Hematopoietic multipotent progenitor cell treated with erythropoietin and hydrocortisone succinate and interleukin-3 and kit ligand, for 17 days (in vitro differentiated cells): ENCODE measurements at regions not wholly inside any gene's neighbourhood (a gene's known extent, or its start where the extent isn't known, plus 50 kb on each side); places are given as distances from the start of the nearest gene placed in this dataset.

Experiments used
- DNase-seq: peaks from one replicate; pipeline ENCODE4 v3.0.0-alpha.2; 2015; ENCODE audit warnings: low spot score

DNA sequence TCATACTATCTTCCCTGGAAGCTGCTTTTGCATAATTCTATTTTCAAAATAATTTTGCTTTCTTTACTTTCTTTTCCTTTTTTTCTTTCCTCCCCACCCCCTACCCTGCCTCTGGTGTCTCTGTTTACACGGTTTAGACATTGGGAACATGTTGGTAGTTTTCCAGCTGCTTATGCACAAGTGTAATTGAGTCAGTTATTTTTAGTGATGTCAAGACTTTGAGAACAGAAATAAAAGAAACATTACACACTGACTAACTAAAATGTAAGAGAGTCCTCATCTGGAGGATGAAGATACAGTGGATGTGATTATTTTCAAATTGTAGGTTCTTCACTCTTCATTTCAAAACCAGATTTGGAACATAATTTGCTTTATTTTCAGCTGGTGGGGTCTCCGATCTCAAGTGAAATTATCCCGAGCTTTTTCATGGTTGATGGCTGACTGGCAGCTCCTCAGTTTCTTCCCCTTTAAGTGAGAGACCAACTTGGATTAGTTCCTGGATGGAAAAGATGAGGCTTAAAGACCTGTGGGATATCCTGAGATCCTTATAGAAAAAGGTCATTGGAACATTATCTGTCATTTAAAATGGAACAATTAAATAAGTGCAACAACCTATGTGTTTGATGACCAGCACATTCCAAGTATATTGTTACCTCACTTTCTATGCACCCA lies 154.4 kb upstream of the ZNF462 start:
- no peak for DNase-seq

DNA sequence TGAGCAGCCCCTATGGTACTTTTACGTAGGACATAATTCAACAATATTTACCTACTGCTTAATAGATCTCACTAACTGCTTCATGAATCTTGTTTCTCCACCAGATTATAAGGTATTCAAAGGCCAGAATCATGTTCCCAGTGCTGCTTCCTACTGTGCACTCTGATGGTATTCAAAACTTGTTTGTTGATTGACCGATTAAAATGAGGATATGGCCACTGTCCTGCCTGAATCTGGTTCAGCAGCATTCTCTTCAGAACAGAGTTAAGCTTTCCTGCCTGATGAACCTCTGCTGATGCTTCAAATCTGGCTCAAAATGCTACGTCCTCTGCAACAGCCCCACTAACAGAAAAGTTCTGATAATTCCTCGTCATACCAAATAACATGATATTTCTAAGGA lies 150.7 kb upstream of the ZNF462 start:
- no peak for DNase-seq

DNA sequence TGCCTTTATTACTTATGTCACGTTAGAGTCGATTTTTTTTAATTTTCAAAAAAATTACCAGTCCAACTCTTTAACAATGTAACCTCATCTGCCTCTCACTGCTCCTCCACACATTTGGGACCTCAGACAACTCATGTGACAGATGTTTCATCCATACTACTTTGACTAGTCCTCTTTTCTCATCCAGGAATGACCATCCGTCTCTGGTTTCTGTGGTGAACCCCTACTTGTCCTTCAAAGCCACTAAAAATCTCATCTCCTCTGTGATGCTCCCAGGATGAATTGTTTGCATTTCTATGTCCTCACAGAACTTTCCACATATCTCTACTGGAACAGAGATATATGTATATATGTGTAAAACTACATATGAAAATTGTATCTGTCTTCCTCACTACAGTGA lies 149.8 kb upstream of the ZNF462 start:
- no peak for DNase-seq

DNA sequence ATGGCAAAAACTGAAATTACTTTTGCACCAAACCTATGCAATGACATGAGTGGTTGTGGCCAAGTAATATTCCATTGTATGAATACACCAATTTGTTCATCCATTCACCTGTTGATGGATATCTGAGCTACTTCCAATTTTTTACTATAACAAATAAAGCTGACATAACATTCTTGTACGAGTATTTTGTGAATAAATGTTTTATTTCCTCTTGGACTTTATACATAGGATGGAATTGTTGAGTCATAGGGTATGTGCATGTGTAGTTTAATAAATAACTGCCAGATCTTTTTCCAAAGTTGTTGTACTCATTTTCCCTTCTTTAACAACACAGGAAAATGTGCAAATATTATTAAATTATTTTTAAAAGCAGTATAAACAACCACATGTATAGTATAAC lies 146.1 kb upstream of the ZNF462 start:
- DNase-seq = no peak

DNA sequence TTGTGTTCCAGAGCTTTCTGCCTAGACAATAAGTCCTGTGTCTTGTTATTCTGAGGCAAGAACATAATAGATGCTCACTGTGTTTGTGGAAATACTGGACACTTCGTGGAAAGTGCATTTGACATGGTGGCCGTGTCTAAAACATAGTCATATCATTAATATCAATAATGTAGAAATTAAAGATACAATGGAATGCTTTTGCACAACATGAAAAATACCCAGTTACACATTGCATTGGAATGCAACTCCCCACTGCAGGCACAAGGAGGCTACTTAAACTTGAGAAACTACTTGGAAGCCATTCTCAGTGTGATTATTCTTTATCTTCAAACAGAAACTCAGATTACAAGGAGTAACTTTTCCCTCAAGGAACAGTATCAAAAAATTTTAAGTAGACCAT lies 145.3 kb upstream of the ZNF462 start:
- DNase-seq = no peak

DNA sequence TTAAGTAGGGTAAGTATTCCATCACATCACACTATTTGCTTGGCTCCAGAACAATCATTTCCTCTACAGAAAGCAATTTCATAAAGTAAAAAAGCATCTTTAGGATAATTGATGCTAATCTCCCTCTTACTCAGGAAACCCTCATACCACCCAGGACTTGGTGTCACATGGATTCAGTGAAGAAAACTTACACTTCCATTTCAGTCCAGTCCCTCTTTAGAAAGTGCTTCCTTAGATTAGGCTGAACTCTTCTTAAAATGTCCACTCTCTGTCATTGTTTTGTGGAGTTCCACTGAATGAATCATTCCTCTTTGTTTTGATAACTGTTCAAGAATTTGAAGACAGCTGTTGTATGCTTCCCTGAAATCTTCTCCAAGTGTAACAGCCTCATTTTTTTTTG lies 144.0 kb upstream of the ZNF462 start:
- no peak for DNase-seq

DNA sequence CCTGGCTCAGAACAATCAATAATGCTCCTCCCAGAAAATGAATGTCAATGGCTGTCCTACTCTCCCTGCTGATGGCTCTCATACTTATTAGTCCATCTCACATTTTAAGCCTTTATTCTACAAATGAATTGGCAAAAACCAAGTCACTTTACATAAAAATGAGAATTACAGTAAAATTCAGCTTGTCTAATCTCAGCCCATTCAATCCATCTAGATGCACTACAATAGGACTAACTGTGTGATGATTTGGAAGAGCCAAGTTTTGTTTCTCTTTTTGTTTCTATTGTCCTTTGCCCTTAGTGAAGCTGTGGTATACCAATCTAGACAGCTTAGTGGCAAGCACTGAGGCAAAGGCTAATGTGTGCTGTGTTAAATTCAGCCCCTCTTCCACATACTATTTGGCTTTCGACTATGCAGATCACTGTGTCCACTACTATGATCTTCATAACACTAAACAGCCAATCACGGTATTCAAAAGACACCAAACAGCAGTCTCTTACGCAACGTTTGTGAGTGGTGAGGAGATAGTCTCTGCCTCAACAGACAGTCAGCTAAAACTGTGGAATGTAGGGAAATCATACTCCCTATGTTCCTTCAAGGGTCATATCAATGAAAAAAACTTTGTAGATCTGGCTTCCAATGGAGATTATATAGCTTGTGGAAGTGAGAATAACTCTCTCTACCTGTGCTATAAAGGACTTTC lies 140.8 kb upstream of the ZNF462 start:
- no peak for DNase-seq

DNA sequence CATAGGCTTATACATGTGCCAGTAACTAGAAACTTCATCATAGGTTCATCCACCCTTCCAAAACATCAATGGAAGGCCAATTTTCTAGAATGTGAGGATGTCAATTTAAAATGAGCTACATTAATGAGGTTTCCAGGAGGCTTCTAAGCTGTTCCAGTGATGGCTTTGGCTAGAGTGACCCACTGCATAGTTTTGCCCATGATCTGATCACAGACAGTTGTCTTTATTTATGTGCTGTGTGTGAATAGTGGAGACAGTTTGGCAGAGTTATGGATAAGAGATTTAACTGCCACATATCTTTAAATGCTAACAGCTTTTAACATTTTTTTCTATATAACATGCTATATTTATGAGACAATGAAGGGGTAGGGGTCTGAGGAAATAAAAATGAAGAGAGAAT lies 139.0 kb upstream of the ZNF462 start:
- no peak for DNase-seq

DNA sequence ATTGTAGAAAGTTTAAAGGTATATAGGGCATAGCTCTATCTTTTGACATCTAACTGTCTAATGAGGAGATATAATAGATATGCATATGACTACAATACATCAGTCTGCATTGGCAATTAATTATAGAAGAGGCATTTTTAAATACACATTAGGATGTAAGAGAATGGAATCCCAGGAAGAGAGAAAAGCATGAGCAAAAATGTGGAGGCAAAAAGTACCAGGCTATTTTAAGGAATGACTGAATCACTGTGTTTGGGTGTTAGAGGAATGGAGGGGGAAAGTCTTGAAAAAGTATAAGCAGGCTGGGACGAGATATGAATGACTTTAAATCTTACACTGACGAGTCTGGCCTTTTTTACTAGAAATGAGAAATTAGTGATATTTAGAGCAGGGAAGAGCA lies 138.4 kb upstream of the ZNF462 start:
- no peak for DNase-seq

DNA sequence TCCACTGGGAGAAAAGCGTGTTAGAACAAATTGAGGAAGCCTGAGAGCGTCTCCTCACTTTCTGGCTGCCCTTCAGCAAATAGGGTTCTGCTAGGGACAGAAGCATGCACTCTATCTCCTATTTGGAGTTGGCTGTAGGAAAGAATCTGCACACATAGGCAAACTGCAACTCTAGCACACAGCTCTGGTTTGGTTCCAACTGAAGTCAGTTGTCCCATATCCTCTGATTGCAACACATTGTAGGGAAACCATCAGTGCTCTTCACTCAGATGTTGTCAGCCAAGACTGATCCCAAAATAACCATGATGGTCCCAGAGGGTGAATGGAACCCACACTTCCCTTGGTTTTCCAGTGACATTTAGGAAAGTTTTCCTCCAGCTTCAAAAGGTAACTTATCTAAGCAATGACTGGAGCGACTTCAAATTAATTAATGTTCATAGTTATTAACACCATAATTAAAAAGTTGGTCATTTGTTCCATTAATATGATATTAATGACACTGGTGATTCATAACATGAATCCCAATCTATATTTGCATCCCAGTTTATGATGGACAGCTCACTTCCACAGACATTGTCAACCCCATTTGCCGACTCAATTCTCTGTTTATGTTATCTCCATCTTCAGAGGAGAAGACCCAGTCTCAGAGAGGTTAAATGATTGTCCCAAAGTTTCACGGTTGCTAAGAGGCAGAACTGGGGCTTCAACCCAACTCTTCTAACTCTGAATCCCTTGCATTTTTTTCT lies 136.7 kb upstream of the ZNF462 start:
- DNase-seq = no peak

DNA sequence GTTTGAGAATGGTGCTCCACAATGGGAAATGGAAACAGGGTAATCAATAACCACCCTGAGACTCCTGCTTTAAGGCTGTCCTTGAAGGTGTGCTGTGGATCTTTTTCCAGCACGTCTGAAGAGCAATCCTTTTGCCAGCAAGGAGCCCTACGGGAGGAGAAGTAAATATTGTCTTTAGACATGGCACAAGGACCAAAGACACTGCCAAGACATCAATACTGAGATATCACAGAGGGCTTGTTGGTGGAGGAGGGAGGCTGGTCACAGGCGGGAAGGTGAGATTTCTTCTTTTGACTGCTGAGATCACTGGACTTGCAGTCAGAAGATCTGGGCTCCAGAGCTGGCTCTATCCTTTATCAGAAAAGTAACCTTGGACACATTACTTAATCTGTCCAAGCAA lies 135.0 kb upstream of the ZNF462 start:
- DNase-seq = no peak

DNA sequence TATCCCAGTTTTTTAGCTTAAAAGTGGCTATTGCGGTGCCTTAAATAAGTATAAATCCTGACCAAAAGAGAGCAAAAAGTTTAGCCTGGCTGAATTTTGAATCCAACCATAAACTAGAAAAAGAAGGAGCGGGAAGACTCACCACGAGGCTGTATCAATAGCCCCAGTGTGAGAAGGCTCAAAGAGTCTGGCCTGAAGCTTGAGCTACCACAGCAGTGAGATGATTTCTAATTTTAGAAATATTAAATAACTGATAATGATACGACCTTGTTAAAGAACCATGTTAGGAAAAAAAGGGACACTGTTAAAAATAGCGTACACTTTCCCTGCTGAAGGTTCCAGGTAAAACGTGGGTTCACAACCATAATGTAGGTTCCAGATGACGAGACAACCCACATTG lies 134.1 kb upstream of the ZNF462 start:
- no peak for DNase-seq

DNA sequence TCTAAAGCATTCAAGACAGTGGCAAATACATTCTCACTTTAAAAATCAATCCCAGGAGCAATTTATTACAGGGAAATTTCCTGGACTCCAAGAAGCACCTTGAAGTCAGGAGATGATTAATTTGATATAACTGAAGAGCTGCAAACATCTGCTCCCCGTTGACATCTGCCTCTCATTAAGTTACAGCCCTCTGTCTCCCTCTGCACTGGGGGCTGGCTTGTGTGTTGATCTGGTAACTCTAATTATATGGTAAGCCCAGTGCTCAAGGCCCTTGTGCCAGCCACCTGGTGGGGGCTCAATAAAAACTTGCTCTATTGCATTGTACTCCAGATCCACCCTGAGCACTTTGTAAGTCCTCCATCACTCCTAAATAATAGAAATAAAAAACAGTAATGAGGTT lies 131.1 kb upstream of the ZNF462 start:
- no peak for DNase-seq

DNA sequence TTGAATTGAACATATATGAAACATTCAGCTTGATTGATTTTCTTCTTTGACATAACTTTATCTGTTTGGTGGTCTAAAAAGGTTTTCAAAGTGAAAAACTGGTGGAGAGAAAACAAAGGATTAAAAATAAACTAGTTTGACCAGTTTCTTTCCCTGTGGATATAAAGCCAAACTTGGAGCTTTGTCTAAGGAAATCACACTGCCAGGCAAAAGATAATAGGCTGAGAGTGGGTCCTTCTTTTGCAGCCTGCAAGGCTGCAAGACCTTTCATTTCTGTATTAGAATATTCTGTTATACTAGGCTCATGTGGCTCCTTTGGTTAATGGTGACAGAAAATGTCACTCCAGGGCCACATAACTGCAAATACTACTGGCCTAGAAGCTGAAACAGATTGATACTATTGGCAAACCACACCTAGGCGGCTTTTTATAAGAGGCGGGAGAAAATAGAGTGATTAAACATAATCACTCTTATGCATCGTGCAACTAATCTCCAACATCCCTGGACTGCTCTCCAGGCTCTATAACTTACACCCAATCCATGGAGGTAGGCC lies 129.1 kb upstream of the ZNF462 start:
- DNase-seq = no peak

DNA sequence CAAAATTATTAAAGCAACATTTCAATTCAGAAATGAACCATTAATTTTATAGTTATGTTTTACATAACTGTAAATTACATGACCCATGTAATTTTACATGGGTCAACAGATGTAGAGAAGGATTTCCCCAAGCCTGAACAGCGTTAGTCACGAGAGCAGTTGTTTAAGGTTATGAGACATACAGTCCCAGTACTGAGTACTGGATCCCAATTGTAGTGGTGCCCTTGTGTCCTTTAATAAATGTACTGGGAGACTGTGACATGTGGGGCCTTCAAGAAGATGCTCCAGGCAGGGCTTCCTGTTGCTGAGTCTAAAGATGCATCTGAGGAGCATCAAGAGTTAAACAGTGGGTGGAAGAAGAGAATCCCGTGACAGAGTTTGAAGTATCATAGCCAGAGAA lies 125.5 kb upstream of the ZNF462 start:
- no peak for DNase-seq

DNA sequence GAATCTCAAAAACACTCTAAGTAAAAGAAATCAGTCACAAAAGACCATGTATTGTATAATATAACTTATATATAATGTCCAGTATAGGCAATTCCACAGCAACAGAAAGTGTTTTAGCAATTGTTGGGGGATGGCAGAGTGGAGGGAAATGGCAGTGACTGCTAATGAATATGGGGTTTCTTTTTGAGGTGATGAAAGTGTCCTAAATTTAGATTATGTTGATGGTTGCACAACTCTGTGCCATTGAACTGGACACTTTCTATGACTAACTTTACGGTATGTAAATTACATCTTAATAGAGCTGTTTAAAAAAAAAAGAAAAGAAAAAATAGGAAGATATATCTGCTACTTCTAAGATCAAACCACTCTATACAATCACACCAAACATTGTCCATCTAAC lies 124.9 kb upstream of the ZNF462 start:
- DNase-seq = no peak

DNA sequence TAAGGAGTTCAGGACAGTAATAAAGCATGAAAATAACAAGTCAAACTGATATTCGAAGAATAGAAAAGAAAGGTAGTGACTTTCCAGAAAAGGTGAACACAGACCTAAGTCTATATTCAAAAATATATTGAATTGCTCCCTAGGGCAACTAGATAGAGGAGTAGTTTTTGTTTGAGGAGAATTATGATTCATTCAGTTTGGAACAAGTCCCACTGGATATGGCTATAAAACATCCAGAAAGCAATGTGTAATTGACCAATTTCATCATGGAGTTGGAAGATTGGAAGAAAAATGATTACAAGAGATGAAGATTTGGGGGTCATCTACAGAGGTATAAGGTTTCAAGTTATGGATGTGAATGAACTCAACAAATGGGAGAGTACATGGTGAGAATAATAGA lies 117.5 kb upstream of the ZNF462 start:
- DNase-seq = no peak

DNA sequence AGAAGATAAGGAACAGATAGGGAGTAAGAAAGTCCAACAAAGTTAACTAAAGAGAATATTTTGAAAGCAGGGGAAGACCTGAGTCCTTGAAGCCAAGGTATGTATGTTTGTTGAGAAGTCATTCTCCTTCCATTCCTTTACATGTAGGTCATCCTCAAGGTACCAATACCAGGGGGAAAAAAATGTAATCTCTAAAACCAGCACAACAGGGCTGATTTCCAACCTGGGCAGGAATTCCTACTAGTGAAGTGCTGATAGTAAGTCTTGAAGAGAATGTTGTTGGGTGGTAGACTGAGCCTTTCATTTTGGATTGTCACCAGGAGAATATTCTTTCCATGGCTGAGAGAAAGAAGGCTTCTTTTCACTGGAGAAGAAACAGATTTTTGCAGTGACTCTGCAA lies 117.1 kb upstream of the ZNF462 start:
- no peak for DNase-seq

DNA sequence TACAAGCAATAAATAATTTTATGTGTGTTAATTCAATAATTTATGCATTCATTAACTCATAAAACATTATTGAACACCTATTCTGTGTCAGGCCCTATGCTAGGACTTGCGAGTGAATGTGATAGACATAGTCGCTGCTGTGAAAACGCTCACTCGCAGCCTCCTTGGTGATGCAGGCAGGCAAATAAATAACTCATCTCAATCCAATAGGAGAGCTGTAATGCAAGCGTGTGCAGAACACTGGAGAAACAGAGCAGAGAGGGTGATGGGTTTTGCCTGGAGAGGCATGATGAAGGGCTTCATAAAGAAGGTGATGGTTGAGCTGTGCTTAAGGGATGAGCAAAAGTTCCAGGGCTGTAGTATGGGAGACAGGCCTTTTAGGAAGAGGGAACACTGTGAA lies 111.3 kb upstream of the ZNF462 start:
- no peak for DNase-seq

DNA sequence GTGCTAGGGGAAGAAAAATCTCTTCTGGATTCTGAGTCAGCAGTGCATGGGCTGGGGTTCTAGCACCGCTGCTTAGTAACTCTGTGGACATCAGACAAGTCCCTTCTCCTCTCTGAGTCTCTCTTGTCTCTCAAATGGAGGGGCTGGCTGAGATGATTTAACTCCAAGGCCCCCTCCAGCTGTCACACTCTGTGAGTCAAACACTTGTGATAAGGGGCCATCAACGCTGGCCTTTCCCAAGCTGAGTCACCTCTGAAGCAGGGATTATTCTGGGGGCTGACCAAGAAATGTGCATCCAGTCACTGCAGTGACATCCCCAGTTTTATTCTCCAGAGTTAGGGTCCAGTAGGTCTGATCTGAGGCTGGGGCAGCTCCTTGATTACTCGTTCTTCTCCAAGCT lies 110.4 kb upstream of the ZNF462 start:
- DNase-seq = no peak

DNA sequence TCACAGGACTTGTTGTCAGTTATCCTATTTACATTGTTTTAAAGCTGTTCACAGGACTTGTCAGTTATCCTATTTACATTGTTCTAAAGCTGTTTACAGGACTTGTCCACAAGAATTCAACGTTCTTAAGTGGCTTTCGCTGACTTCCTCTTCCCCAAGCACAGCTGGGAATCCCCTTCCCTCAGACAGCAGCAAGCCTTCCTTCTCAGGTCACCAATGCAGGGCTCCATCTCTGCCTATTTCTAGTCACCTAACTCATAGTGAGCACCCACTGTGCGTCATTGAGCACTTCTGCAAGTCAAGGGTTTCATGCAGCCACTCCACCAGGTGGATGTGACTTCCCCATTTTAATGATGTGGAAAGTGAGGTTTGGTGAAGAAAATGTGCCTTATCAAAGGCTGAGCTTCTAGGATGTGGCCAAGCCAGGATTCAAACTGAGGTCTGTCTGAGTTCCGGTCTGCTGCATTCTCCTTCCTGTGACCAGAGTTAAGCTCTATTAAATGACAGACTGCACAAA lies 109.8 kb upstream of the ZNF462 start:
- DNase-seq = no peak

DNA sequence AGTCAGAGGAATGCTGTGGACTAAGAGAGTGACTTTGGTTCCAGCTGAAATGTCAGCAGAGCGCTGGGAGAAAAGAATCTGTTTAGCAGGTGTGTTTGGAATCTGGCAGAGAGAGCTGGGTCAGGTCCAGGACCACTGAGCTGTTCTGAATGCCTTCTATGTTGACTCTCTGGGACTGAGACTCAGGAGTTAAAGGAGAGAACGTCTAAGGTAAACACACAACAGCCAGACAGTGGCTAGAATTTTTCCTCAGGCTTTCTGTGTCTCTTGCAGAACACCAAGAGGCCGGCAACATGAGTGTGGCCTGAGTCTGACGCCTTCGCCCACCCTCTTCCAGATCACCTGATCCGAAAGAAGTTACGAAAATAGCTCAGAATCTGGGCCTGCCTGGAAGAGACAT lies 107.2 kb upstream of the ZNF462 start:
- no peak for DNase-seq

DNA sequence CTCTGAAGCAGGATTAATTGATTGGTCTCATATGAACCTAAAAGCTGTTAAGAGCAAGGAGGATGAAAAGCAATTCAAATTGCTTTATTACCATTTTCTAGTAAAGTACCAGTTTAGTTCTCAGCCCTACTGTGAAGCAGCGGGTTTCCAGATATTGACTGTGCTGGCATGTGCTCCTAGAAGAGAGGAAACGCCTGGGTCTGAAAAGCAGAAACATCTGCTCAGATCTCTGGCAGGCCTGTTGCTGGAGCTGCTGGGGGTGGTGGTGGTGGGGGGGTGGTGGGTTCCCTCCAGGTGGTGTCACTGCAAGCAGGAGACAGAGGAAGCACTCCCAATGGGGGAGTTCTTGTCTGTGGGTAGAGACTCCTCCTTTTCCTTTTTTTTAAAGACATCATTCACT lies 105.5 kb upstream of the ZNF462 start:
- DNase-seq = no peak
